Mesothelial cell of epicardium (in vitro differentiated cells): ENCODE measurements at regions not wholly inside any gene's neighbourhood (a gene's known extent, or its start where the extent isn't known, plus 50 kb on each side); places are given as distances from the start of the nearest gene placed in this dataset.

Experiments used
- DNase-seq, 2 experiments: peaks; one replicate each; pipeline ENCODE4 v3.0.0; 2021; ENCODE audit warnings: low spot score in 2 of 2; ENCODE audit not compliant: unreplicated experiment in 2 of 2
- H3K27ac Mint-ChIP-seq: 2 replicates; pipeline ENCODE4 v1.8.0; 2021; ENCODE audit warnings: mixed read lengths
- H3K27me3 Mint-ChIP-seq: 2 replicates; pipeline ENCODE4 v1.8.0; 2021; ENCODE audit warnings: low read depth, mixed read lengths
- H3K36me3 Mint-ChIP-seq: 2 replicates; pipeline ENCODE4 v1.8.0; 2021; ENCODE audit warnings: mixed read lengths
- H3K4me1 Mint-ChIP-seq: 2 replicates; pipeline ENCODE4 v1.8.0; 2021; ENCODE audit warnings: mixed read lengths
- H3K4me3 Mint-ChIP-seq: 2 replicates; pipeline ENCODE4 v1.8.0; 2021; ENCODE audit warnings: mild to moderate bottlenecking, moderate library complexity, mixed read lengths
- H3K9me3 Mint-ChIP-seq: 2 replicates; pipeline ENCODE4 v1.8.0; 2021; ENCODE audit warnings: mixed read lengths
- CTCF ChIP-seq: fragments of 200-600 bp; sonication (generic); IDR thresholded peaks from one replicate; pipeline ENCODE4 v1.5.0; 2021; ENCODE audit warnings: antibody characterized with exemption; ENCODE audit not compliant: unreplicated experiment

DNA sequence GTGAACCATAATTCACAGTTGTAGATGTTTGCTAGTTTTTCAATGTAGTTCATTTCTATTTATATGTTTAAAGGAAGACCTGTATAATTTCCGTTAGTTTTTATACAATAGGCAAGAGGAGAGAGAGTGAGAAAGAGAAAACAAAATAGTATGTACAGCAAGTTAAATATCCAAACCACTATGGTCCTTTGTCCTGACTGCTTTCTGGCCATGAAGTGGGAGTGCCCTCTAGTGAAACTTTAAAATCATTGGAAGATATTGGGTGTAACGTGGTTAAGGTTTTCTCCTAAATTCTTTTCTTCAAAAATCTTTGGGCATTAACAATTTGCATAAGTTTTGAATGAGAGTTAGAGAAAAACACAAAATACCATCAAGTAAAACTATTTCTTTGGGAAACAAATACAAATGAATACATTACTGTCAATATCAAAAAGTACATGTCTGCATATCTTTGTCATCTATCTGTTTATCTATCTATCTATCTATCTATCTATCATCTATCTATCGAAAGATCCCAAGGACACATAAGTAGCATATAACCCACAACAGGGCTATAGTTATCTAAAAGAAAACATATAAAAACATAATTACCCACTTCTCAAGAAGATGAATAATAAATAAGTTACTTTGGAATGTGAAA is 534.6 kb upstream of the ATP11B start:
- Mint-ChIP-seq H3K36me3 (no peaks in the 10 kb centered on the region), H3K4me1 (peaks cover 6% of the 10 kb centered on the region), H3K4me3 (no peak overlapping the region), H3K27ac (no peak overlapping the region), H3K9me3 (no peaks in the 10 kb centered on the region), H3K27me3 (peaks cover 32% of the 10 kb centered on the region)
- DNase-seq: no peak
- TF ChIP-seq CTCF: peak; percentile 55

GRCh38 chr3:182259579-182259978 is 533.7 kb upstream of the ATP11B start:
- DNase-seq: no peak

GRCh38 chr3:182261041-182261440 is 532.3 kb upstream of the ATP11B start:
- peaks cover 6% of the 10 kb centered on the region for H3K4me1 Mint-ChIP-seq
- H3K4me3 Mint-ChIP-seq: no peak overlapping the region
- no peak for TF ChIP-seq CTCF
- H3K27me3 Mint-ChIP-seq: peaks cover 39% of the 10 kb centered on the region
- no peaks in the 10 kb centered on the region for H3K36me3 Mint-ChIP-seq
- H3K27ac Mint-ChIP-seq: no peak overlapping the region
- DNase-seq: no peak
- no peaks in the 10 kb centered on the region for H3K9me3 Mint-ChIP-seq

More at GRCh38 chr3:182259579-182259978, 533.7 kb upstream of the ATP11B start:
- H3K27ac Mint-ChIP-seq: no peak overlapping the region
- H3K9me3 Mint-ChIP-seq: no peaks in the 10 kb centered on the region
- peaks cover 39% of the 10 kb centered on the region for H3K27me3 Mint-ChIP-seq
- peaks cover 6% of the 10 kb centered on the region for H3K4me1 Mint-ChIP-seq
- H3K36me3 Mint-ChIP-seq: no peaks in the 10 kb centered on the region
- H3K4me3 Mint-ChIP-seq: no peak overlapping the region
- no peak for TF ChIP-seq CTCF

GRCh38 chr3:182268711-182269110 is 524.6 kb upstream of the ATP11B start:
- no peak for TF ChIP-seq CTCF
- Mint-ChIP-seq H3K27me3 (peaks cover 16% of the 10 kb centered on the region), H3K36me3 (no peaks in the 10 kb centered on the region), H3K27ac (no peak overlapping the region), H3K9me3 (no peaks in the 10 kb centered on the region), H3K4me3 (no peak overlapping the region), H3K4me1 (no peaks in the 10 kb centered on the region)
- DNase-seq: no peak

- no peaks in the 10 kb centered on the region for H3K36me3 Mint-ChIP-seq
- H3K9me3 Mint-ChIP-seq: no peaks in the 10 kb centered on the region
- H3K27ac Mint-ChIP-seq: no peak overlapping the region
- H3K4me3 Mint-ChIP-seq: no peak overlapping the region
- no peak for TF ChIP-seq CTCF
- DNase-seq: no peak
- H3K27me3 Mint-ChIP-seq: peaks cover 8% of the 10 kb centered on the region
- H3K4me1 Mint-ChIP-seq: peaks cover 3% of the 10 kb centered on the region
Measured at GRCh38 chr3:182276512-182276911, 516.8 kb upstream of the ATP11B start.

- no peaks in the 10 kb centered on the region for H3K36me3 Mint-ChIP-seq
- H3K27ac Mint-ChIP-seq: no peak overlapping the region
- H3K9me3 Mint-ChIP-seq: no peaks in the 10 kb centered on the region
- no peaks in the 10 kb centered on the region for H3K4me1 Mint-ChIP-seq
- peaks cover 6% of the 10 kb centered on the region for H3K27me3 Mint-ChIP-seq
- no peak overlapping the region for H3K4me3 Mint-ChIP-seq
- no peak for DNase-seq
- TF ChIP-seq CTCF: no peak
Measured at GRCh38 chr3:182284793-182285192, 508.5 kb upstream of the ATP11B start.
